ENCODE measurements at regions not wholly inside any gene's neighbourhood (a gene's known extent, or its start where the extent isn't known, plus 50 kb on each side); places are given as distances from the start of the nearest gene placed in this dataset.

GRCh38 chr12:89263900-89264299, 88.4 kb downstream of the DUSP6 start:
- H3K4me1 Mint-ChIP-seq (ENCODE audit: low read depth, unreplicated experiment): peaks cover 7% of the 10 kb centered on the region
- H3K36me3 ChIP-seq (ENCODE audit: control insufficient read depth, insufficient read depth, low read length): no peaks in the 10 kb centered on the region
- no peaks in the 10 kb centered on the region for H3K27me3 ChIP-seq (replicated peaks; ENCODE audit: control insufficient read depth, insufficient read depth, low read length)
- H3K27me3 Mint-ChIP-seq (ENCODE audit: insufficient read depth, unreplicated experiment): no peaks in the 10 kb centered on the region
- H3K4me3 Mint-ChIP-seq (ENCODE audit: unreplicated experiment): no peak overlapping the region
- peak overlapping the region; percentile 46 for H3K27ac Mint-ChIP-seq (ENCODE audit: unreplicated experiment)
- ChIA-PET POLR2A (no interaction called here), CTCF (no interaction called here)
- intact Hi-C loops (cut with micrococcal nuclease; ENCODE audit: unreplicated experiment): loop anchor here (10.0 kb wide), 1 partner anchor 209 kb away; no protein-coding TSS in a partner anchor
- H3K4me3 ChIP-seq (ENCODE audit: low read depth, low read length): no peak overlapping the region
- BruUV-seq (replicated peaks): no TSS peak
- no peaks in the 10 kb centered on the region for H3K9me3 ChIP-seq
- H3K9me3 Mint-ChIP-seq (ENCODE audit: unreplicated experiment): no peaks in the 10 kb centered on the region
- no peaks in the 10 kb centered on the region for H3K36me3 Mint-ChIP-seq (ENCODE audit: insufficient read depth, unreplicated experiment)
- TF ChIP-seq CTCF (IDR thresholded peaks at IDR 0.05; ENCODE audit: insufficient read depth in 1 of 2, low read depth in 1 of 2, low read length in 1 of 2, severe bottlenecking in 1 of 2, unreplicated experiment in 1 of 2): no peak
- peak in 1 of 2 experiments; percentile 10 for DNase-seq
- peaks cover 27% of the 10 kb centered on the region for H3K4me1 ChIP-seq

DNA sequence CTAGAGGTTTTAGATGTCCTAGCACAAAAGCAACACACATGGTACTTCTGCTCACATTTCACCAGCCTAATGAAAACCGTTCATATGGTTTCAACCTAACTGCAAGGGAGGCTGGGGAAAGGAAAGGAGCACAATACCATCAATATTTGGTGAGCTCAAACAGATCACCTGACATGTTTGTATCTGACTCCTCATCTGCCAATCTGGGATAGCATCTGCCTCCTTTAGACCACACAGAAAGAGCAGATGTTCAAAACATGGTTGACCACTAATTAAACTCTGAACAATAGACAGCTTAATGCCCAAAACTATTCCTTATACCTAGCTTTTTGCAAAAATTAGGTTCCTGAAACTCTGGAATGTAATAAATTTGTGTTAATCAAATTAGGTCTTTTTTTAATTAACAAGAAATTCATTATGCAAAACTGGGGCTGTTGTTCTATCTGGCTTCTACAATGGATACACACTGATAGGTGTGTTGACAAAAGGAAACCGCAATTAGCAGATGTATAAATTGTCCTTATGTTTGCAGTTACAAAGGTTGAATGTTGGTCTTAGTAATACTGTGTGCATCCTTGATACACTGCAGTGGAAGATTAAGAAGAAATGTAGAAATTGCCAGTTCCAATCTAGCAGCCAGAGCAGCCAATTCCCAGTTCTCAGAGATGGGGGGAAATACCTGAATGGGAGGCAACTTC, 89.3 kb downstream of the DUSP6 start:
- BruUV-seq (replicated peaks): no TSS peak
- Histone ChIP-seq H3K4me1 (peaks cover 27% of the 10 kb centered on the region), H3K9me3 (no peaks in the 10 kb centered on the region), H3K27me3 (replicated peaks; ENCODE audit: control insufficient read depth, insufficient read depth, low read length) (no peaks in the 10 kb centered on the region), H3K36me3 (ENCODE audit: control insufficient read depth, insufficient read depth, low read length) (no peaks in the 10 kb centered on the region), H3K4me3 (ENCODE audit: low read depth, low read length) (no peak overlapping the region)
- Mint-ChIP-seq H3K27ac (ENCODE audit: unreplicated experiment) (no peak overlapping the region), H3K9me3 (ENCODE audit: unreplicated experiment) (no peaks in the 10 kb centered on the region), H3K4me1 (ENCODE audit: low read depth, unreplicated experiment) (peaks cover 7% of the 10 kb centered on the region), H3K4me3 (ENCODE audit: unreplicated experiment) (no peak overlapping the region), H3K27me3 (ENCODE audit: insufficient read depth, unreplicated experiment) (no peaks in the 10 kb centered on the region), H3K36me3 (ENCODE audit: insufficient read depth, unreplicated experiment) (no peaks in the 10 kb centered on the region)
- no peak for DNase-seq
- intact Hi-C loops (cut with micrococcal nuclease; ENCODE audit: unreplicated experiment): loop anchor here (10.0 kb wide), 1 partner anchor 208 kb away; no protein-coding TSS in a partner anchor
- TF ChIP-seq CTCF (IDR thresholded peaks at IDR 0.05; ENCODE audit: insufficient read depth in 1 of 2, low read depth in 1 of 2, low read length in 1 of 2, severe bottlenecking in 1 of 2, unreplicated experiment in 1 of 2): no peak
- POLR2A ChIA-PET: no interaction called here
- CTCF ChIA-PET: interaction anchor here (0.7 kb wide), 1 partner anchor 32 kb away, joined by 3 read pairs; no protein-coding TSS in a partner anchor

- no TSS peak for BruUV-seq (replicated peaks)
- TF ChIP-seq CTCF (IDR thresholded peaks at IDR 0.05; ENCODE audit: insufficient read depth in 1 of 2, low read depth in 1 of 2, low read length in 1 of 2, severe bottlenecking in 1 of 2, unreplicated experiment in 1 of 2): no peak
- H3K9me3 Mint-ChIP-seq (ENCODE audit: unreplicated experiment): no peaks in the 10 kb centered on the region
- H3K36me3 Mint-ChIP-seq (ENCODE audit: insufficient read depth, unreplicated experiment): no peaks in the 10 kb centered on the region
- peaks cover 7% of the 10 kb centered on the region for H3K4me1 Mint-ChIP-seq (ENCODE audit: low read depth, unreplicated experiment)
- ChIA-PET CTCF (no interaction called here), POLR2A (no interaction called here)
- Histone ChIP-seq H3K27me3 (replicated peaks; ENCODE audit: control insufficient read depth, insufficient read depth, low read length) (no peaks in the 10 kb centered on the region), H3K9me3 (no peaks in the 10 kb centered on the region), H3K4me3 (ENCODE audit: low read depth, low read length) (no peak overlapping the region), H3K4me1 (peaks cover 27% of the 10 kb centered on the region), H3K36me3 (ENCODE audit: control insufficient read depth, insufficient read depth, low read length) (no peaks in the 10 kb centered on the region)
- H3K27me3 Mint-ChIP-seq (ENCODE audit: insufficient read depth, unreplicated experiment): no peaks in the 10 kb centered on the region
- no peak overlapping the region for H3K27ac Mint-ChIP-seq (ENCODE audit: unreplicated experiment)
- intact Hi-C loops (cut with micrococcal nuclease; ENCODE audit: unreplicated experiment): loop anchor here (10.0 kb wide), 1 partner anchor 207 kb away; no protein-coding TSS in a partner anchor
- H3K4me3 Mint-ChIP-seq (ENCODE audit: unreplicated experiment): no peak overlapping the region
- DNase-seq: no peak
Observed at GRCh38 chr12:89261982-89262381, 90.3 kb downstream of the DUSP6 start.

All from Caco-2 (cell line).